Stimulated activated naive CD8-positive, alpha-beta T cell treated with anti-CD3 and anti-CD28 coated beads, Interleukin-15, Interleukin-2, amounts not matched to agents 100 U/mL and 50 U/mL, for 24 hours (primary cell): ENCODE measurements at regions not wholly inside any gene's neighbourhood (a gene's known extent, or its start where the extent isn't known, plus 50 kb on each side); places are given as distances from the start of the nearest gene placed in this dataset.
"Not testable (repeated sequence)": the region's sequence is repeated elsewhere in the genome, so short reads cannot be mapped to it uniquely, and the experiment has no call there.

Experiments used
- ATAC-seq: fragments of 150-1000 bp; cut with Tn5 transposase; one replicate; pipeline ENCODE4 v1.10.0; 2021
- DNase-seq: peaks from one replicate; pipeline ENCODE4 v3.0.0; 2021

DNA sequence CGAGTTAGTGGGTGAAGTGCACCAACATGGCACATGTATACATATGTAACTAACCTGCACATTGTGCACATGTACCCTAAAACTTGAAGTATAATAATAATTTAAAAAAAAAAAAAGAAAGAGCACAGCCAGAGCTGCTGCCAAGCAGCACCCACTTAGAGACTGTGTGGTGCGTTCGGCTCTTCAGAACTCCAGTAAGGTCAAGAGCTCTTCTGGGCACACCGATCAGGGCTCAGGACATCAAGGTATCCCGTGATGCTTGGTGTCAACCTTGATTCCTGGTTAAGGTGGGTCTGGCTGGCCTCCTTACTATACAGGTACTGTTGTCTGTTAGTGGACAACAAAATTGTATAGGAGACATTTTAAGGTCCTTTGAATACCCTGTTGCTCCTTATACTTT, 385.7 kb upstream of the AKR1E2 start:
- no peak for ATAC-seq
- no peak for DNase-seq

DNA sequence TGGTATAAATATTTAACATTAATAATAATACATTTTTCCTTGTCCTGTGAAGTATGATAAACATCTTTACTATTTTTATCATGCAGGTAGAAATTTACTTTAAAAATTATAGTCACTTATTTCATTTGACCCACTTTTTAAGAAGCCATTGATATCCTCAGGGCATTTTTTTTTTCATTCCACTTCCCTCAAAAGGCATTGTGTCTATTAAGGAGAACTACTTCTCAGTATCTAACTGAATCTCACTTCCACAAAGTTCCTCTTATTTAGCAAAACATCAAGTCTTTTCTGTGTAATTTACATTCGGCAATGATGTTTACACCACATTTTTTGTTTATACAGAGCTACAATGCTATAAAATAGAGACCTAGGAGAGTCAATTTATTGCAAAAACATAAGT, 388.2 kb upstream of the AKR1E2 start:
- DNase-seq (no peak), ATAC-seq (no peak)

DNA sequence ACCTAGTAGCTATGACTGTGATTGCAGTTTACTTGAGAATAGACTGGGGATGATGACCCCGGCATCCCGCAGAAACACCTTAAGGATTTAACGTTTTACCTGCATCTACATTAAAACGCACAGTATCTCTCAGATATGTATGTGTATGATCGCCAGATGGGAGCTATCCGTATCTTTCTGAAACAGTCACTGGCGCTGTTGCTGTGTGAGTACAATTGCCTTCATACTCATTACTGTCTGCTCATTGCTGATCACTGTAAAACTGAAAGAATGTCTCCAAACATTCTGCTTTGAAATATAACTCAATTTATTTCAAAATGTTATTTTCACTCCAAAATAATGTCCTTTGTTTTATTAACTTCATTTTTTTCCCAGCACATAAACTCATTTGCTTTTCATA, 388.9 kb upstream of the AKR1E2 start:
- no peak for ATAC-seq
- DNase-seq: no peak

DNA sequence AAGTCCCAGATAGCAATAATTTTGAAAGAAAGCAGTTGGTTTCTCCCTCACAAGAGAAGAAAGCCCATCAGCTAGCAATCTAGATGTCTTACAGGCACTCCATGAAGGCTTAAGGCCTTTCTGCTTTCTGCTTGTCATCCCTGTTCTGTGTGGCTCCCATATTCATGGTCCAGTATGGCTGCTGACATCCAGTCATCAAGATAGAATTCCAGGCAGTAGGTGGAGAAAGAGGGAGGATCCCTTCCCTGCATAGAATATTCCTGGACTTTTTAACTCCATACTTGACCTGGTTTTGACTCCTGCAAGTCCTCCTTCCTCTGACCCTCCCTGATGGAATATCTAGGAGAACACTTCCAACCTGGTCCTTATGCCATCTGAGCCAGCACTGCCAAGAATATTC, 389.9 kb upstream of the AKR1E2 start:
- no peak for ATAC-seq

DNA sequence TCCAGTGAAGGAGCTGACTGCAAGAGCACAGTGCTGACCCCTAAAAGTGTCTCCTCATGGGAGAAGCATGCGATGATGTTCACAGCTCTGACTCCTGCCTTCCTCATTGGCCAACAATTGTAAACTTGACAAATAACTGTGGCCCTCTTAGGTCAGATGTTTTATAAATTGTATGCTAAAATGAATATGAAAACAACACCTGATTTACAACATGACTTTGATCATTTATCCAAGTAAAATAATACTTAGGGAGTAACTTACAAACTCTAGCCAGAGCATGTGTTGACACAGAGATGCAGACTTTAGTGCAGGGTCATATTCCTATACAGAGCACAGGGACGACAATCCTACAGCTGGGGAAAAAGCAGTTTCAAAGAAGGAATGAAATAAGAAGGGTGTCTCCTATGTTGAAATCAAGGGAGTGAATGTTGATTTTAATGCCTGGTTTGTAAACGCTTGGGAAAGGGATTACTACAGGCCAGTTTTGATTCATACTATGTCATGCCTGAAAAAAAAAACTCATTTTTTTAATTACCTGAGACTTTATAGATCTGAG, 391.4 kb upstream of the AKR1E2 start:
- no peak for ATAC-seq
- no peak for DNase-seq

More for the DNA sequence above, 389.9 kb upstream of the AKR1E2 start:
- DNase-seq: no peak

DNA sequence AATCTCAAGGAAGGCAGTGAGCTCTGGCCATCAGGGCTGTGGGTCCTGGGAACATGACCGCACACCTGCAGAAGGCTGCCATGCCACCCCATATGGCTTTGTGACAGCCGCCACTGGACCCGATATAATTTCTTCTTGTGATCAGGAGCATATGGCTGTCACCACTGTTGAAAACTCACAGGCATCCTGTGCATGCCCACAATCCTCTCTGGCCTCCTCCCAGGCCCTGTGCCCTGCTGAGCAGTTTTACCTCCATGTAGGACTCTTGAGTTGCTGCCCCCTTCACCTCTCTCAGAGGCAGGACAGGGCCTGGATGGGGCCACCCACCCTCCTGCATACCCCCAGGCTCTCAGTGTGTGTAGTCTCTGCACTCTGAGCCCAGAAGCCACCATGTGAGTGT, 391.9 kb upstream of the AKR1E2 start:
- DNase-seq (no peak), ATAC-seq (no peak)

DNA sequence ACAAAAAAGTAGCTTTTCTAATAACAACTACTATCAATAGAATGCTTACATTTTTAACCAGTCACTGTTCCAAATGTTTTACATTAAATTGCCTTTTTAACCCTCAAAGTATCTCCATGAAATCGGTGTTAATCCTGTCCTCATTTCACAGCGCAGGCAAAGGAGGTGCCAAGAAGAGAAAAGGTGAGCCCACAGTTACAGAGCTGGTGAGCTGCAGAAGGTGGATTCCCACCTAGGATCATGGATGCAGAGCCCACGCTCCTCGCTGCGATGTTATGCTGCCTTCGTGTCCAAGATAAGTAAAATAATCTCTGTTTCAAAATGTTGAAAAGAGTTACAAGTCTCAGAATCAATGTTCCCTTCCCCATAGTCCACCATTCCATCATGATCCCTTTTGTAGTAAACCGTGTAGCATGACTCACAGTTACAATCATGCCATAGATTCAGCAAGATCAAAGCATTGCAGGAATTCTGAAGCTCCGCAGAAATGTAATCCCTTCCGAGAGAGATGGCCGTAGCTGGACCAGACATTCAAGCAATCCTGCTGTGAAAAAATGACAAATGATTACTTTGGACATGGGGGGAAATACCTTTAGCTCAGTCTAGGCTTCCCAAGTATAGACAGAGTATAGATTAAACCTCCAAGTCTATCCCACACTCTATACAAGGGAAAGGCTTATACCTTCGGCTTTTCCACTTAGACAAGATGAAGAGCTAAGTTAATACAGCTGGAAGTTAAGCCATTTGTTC, 394.7 kb upstream of the AKR1E2 start:
- ATAC-seq (no peak), DNase-seq (no peak)

DNA sequence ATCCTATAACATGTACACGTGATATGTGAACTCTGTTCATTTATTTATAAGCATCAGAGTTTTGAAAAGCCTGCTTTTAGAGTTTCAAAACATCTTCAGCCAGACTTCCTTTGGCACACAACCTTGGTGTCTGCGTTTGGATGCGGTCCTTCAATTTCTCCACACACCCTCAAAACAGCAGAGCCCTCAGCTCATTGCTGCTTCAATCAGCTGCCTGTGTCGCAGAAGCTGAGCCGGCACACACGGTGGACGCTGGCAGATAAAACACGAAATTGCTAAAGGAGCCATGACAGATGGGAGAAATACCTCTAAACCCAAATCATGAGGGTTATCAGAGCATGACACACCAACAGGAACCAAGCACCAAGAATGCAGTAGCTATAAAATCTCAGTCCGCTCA, 396.4 kb upstream of the AKR1E2 start:
- DNase-seq (no peak), ATAC-seq (no peak)

DNA sequence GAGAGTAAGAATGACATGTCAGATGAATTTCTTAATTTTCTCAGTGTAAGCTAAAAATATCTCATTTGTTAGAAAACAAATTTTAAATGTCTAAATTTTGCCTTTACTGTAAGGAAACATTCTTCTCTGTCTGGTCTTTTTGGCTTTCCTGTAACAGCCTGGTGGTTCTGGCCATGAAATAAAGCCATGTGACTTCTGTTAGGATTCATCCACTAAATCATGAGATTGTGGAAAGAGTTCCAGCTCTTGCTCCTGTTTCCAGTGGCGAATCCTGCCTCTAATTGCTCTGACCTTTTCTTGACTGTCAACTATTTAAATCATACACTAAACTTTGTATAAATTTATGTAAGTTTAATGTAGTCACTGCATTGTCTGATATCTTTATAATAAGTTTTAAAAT, 398.5 kb upstream of the AKR1E2 start:
- DNase-seq (no peak), ATAC-seq (no peak)

DNA sequence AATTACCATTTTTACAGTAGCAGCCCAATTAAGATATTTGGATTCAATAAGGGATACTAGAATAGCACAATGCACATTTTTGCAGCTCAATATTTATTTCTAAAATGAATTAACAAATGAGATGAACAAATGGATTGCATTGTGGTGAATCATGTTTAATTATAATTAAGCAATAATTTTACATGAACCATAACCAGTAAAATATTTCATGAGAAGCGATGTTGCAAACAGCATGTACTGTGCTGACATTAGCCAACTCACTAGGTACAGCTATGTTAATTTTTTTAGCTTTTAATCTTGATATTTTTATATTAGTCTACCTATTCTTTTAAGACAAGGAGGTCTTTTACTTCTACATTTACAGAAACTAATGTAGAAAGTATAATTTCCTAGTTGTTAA, 399.1 kb upstream of the AKR1E2 start:
- ATAC-seq (no peak), DNase-seq (no peak)

DNA sequence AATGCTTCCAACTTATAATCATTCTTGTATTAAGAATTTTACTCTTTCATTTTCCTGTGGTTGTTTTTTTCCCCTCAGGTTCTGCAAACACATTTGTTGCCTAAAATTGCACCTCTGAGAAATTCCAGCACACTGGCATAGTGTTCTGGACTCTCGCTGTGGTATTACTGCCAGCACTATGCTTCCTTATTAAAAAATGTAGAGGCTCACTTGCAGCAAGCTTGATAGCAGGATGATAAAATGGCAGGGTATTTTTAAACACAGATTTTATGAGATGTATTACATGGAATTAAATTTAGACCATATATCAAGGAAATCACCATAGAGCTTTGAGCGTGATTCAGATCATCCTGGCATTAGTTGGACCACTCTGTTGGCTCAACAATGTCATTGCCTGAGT, 416.7 kb upstream of the AKR1E2 start:
- no peak for ATAC-seq

DNA sequence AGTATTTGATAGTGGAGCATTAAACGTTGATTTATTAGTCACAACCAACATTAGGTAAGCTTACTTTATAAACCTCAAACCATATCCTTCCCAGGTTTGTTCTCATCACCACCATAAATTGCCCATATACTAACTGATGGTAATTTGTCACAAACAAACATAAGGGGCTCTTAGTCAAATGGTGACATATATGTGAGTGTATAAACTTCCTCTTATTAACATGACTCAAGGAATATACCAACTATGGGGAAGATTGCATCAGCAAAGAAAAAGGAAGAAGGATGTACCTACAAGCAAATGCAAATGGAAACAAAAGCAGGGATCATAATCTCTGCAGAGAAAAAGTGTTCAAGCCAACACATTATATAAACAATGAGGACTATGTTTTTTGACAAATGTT, 418.2 kb upstream of the AKR1E2 start:
- DNase-seq (no peak), ATAC-seq (peak; percentile 43)

More for the DNA sequence above, 416.7 kb upstream of the AKR1E2 start:
- no peak for DNase-seq

DNA sequence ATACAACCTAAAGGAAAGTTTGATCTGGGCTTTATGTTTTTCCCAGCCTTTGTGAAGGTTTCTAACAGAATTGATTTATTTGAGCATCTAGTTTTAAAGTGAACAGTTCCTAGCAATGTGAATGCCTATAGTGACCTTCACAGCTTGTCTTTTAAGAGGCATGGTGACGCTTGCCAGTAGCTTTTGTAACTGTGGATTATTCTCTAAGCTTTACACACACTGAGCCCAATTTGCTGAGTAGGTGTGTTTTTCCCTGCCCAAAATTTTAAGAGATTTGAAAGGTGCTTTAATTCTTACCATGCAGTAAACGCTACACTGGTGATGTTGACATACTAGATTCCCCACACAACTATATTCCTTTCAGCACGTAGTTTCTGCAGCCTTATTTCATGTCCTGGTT, 420.2 kb upstream of the AKR1E2 start:
- DNase-seq (no peak), ATAC-seq (no peak)

DNA sequence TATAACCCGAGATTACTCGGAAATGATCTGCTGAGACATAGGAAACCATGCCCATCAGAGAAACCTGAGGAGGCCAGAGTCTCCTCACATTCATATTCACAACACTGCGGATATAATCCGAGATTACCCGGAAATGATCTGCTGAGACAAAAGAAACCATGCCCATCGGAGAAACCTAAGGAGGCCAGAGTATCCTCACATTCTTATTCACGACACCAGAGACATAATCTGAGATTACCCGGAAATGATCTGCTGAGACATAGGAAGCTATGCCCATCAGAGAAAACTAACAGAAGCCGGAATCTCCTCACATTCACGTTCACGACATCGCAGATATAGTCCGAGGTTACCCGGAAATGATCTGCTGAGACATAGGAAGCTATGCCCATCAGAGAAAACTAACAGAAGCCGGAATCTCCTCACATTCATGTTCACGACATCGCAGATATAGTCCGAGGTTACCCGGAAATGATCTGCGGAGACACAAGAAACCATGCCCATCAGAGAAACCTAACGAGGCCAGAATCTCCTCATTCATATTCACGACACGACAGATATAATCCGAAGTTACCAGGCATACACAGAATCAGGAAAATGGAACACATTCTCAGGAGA, 422.3 kb upstream of the AKR1E2 start:
- ATAC-seq (no peak), DNase-seq (no peak)

DNA sequence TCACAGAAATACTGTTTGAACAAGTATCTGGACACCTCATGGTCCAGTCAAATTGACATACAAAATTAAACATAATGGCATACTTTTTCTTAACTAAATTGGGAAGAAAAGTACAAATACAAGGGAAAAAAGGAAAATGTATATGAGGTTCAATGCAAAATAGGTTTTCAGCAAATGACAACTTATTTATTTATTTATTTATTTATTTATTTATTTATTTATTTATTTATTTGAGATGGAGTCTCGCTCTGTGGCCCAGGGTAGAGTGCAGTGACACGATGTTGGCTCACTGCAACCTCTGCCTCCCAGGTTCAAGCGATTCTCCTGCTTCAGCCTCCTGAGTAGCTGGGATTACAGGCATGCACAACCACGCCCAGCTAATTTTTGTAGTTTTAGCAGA, 424.9 kb upstream of the AKR1E2 start:
- not testable (repeated sequence) for ATAC-seq

DNA sequence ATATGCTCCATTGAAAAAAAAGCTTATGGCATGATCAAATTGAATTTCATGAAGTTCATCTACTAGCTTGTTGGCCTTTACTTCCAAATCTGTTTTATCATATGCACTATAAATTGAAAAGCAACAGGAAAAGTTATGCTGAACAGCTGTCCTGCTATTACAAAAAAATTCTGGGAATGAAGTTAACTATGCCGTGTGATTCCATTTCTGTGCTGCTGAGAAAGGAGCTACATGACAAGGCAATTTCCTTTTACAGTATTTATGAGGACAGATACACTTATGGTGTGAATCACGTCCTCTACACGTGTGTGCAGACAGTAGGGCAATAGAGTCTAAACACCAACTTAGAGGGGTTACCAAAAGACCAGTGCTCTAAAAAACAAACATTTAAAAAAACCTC, 426.5 kb upstream of the AKR1E2 start:
- ATAC-seq (no peak), DNase-seq (no peak)

More for the DNA sequence above, 424.9 kb upstream of the AKR1E2 start:
- DNase-seq: not testable (repeated sequence)

DNA sequence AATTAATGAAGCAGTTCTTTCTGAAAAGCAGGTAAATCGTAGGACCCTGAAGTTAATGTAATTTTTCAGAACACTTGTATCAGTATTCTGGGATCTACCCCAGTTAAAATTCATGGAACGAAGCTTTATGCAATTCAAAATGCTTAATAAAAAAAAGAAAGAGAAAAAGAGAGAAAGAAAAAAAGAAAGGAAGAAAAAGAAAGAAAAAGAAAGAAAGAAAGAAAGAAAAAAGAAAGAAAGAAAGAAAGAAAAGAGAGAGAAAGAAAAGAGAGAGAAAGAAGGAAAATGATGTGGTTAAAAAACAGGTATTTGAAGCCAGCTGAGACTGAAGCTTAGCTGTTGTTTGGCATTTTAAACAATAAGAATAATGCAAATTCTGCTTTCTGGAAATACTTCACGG, 427.4 kb upstream of the AKR1E2 start:
- ATAC-seq (no peak), DNase-seq (no peak)

DNA sequence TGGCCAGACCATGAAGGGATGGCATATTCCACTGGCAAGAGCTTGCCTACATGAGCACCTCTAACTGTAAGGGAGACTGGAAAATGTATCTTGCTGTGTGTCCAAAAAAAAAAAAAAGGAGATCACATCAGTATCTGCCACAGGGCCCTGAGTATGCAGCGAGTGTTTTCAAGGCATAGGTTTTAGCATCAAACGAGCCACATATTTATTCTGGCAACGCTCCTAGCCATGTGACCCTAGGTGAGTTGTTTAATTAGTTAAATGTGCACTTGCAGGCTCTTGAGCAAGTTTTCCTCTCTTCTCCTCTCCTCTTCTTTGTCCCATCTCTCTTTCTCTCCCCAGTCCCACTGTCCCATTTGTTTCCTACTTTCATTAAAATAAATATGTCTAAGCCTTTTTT, 428.7 kb upstream of the AKR1E2 start:
- no peak for ATAC-seq

DNA sequence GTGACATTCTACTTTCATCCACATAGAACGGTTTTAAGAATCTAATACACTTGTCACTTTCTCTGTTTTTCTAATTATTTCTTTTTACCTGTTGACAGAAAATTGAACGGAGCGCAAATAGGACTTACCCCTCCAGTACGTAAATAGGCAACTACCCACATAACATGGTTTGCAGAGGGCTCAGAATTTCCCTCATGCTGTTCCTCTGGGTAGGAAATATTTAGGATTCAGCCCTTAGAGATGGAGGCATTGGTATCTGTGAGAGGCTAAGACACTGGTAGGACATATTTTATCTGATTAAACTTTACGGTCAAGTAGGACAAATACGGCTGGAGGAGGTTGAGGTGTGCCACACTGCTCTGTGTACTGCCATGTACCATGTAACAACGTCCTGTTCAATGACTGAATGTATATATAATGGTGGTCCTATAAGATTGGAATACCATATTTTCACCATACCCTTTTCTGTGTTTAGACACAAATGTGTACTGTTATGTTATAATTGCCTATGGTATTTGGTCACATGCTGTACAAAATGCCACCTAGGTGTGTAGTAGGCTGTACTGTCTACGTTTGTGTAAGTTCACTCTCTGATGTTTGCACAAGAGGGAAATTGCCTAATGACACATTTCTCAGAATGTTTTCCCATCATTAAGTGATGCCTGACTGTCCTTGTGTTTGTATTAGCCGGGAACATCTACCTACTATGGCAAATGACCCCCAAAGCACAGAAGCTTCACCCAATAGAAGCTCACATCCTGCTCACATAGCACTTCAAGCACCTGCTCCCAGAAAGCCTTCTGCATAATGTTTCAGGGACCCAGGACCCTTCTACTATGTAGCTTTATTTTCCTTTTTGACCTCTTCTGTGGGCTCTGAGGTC, 429.4 kb upstream of the AKR1E2 start:
- DNase-seq: no peak
- ATAC-seq: no peak

More for the DNA sequence above, 428.7 kb upstream of the AKR1E2 start:
- DNase-seq: no peak

DNA sequence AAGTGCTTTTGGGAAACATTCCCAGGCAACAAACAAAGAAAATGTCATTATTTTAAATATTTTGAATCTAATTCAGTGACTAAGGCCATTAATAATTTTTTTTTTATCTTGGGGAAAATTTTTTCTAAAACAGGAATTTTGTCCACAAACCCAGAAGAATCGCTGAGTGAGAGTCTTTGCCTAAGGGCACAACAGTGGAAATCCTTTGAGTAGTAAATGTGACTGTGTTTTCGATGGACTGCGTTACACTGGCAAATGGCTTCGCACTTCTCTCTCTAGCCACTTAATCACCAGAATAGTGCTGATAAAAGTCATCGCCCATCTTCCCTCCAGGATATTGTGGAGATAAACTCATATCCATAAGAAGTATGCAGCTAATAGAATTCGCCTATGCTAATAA, 430.3 kb upstream of the AKR1E2 start:
- ATAC-seq (no peak), DNase-seq (no peak)

DNA sequence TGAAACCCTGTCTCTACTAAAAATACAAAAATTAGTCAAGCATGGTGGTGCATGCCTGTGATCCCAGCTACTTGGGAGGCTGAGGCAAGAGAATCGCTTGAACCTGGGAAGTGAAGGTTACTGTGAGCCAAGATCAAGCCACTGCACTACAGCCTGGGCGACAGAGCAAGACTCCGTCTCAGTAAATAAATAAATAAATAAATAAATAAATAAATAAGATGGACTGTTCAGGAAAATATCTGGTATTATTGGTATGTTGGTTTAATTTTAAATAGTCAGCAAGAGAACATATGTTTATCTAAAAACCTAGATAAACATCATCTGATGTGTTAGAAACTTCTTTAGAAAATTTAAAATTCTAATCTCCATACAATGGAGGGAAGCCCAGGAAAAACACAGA, 431.6 kb upstream of the AKR1E2 start:
- DNase-seq, ATAC-seq: not testable (repeated sequence)

DNA sequence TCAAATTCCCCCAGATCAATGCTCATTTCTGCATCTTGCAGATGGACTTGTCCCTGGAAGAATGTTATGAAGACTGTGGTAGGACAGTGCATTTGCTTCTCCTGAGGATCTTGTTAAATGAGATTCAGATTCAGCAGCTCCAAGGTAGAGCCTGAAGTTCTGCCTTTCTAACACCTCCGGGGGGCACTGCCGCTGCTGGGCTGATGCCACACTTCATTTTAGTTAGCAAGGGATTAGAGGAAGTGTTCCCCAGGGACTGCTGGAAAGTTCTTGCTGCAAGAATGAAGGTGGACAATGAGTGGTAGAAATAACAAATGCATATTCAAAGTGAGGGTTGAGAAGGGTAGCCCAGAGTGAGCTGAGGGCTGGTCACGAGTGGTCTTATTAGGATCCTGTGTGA, 434.3 kb upstream of the AKR1E2 start:
- DNase-seq (peak; percentile 5), ATAC-seq (no peak)

DNA sequence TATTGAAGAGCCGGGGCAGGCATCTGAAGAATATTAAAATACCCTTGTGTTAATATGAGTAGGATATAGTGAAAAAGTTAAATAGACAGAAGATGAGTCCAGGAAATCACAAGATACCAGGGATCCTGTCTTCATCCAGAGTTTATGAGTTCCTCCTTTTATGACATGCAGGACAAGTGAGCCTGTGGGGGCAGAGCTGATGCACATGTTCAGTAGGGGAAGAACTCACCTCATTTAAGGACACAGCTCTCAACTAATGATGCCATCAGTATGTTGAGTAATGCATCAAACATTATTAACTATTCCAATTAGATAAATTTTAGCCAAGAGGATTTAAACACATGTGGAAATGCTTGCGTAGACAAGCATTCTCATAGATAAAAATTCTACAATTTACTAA, 435.8 kb upstream of the AKR1E2 start:
- ATAC-seq (no peak), DNase-seq (no peak)
